ENCODE measurements at regions not wholly inside any gene's neighbourhood (a gene's known extent, or its start where the extent isn't known, plus 50 kb on each side); places are given as distances from the start of the nearest gene placed in this dataset.

GRCh38 chr2:128983094-128983493, 664.4 kb upstream of the HS6ST1 start:
- H3K4me3 ChIP-seq (ENCODE audit: low read depth, low read length), result no peak overlapping the region
- no peak for DNase-seq (ENCODE audit: low read depth)
- no peak for TF ChIP-seq CTCF (IDR thresholded peaks at IDR 0.05; ENCODE audit: control insufficient read depth, extremely low read depth, insufficient read depth)

GRCh38 chr2:128984081-128984480, 665.4 kb upstream of the HS6ST1 start:
- no peak overlapping the region for H3K4me3 ChIP-seq (ENCODE audit: low read depth, low read length)
- TF ChIP-seq CTCF (IDR thresholded peaks at IDR 0.05; ENCODE audit: control insufficient read depth, extremely low read depth, insufficient read depth), result no peak
- no peak for DNase-seq (ENCODE audit: low read depth)

GRCh38 chr2:128984855-128985254, 666.2 kb upstream of the HS6ST1 start:
- no peak overlapping the region for H3K4me3 ChIP-seq (ENCODE audit: low read depth, low read length)
- TF ChIP-seq CTCF (IDR thresholded peaks at IDR 0.05; ENCODE audit: control insufficient read depth, extremely low read depth, insufficient read depth), result no peak
- no peak for DNase-seq (ENCODE audit: low read depth)

DNA sequence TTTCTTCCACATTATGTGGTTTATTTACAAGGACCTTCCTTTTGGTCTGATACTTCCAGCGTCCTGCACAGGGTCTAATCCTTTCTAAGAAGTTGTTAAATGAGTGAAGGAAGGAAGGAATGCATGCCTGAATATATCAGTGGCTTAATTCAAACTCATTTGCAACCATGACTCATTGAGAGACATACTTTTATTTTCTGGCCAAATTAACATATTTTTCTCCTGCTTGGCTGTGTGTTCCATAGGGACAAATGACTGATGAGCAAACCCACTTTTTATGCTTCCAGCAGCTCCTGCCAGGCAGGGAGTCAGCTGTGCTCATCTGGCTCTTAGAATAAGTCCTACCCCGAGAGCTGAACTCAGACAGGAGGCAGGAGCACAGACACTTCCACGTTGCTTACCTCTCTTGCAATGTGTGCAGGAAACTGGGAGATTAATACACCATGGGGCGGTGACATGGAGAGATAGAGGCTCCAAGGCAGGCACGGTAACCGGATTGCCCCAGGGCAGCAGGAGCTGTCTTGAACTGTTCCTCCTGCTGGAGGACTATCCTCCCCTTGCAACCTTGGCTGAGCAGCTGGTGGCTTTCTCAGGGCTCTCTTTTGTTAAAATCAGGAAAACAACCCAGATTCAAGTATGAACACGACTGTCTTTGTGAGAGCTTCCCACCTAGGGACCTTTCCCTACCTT, 667.5 kb upstream of the HS6ST1 start:
- no peak overlapping the region for H3K4me3 ChIP-seq (ENCODE audit: low read depth, low read length)
- TF ChIP-seq CTCF (IDR thresholded peaks at IDR 0.05; ENCODE audit: control insufficient read depth, extremely low read depth, insufficient read depth), result no peak
- no peak for DNase-seq (ENCODE audit: low read depth)

- DNase-seq (ENCODE audit: low read depth), result no peak
- no peak overlapping the region for H3K4me3 ChIP-seq (ENCODE audit: low read depth, low read length)
Measured at GRCh38 chr2:128986867-128987268, 668.2 kb upstream of the HS6ST1 start.

DNA sequence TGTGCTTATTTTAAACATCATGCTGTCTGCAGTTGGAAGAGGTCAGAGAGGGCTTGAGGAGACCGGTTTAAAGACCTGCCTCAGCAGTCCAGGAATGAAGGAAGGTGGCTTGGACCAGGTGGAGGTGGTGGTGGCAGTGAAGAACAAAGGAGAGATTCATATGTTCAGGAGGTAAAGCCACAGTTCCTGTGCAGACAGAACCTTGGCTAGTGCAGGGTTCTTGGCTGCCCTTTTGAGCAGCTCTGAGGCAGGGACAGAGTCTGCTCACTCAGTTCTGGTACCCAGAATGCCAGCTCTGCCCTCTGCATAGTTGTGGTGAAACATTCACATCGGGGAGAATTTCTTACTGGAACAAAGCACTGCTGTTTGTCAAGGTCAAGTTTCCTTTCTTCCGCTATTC, 669.7 kb upstream of the HS6ST1 start:
- TF ChIP-seq CTCF (IDR thresholded peaks at IDR 0.05; ENCODE audit: control insufficient read depth, extremely low read depth, insufficient read depth), result no peak
- no peak overlapping the region for H3K4me3 ChIP-seq (ENCODE audit: low read depth, low read length)
- DNase-seq (ENCODE audit: low read depth), result no peak

More at GRCh38 chr2:128986867-128987268, 668.2 kb upstream of the HS6ST1 start:
- TF ChIP-seq CTCF (IDR thresholded peaks at IDR 0.05; ENCODE audit: control insufficient read depth, extremely low read depth, insufficient read depth), result no peak

DNA sequence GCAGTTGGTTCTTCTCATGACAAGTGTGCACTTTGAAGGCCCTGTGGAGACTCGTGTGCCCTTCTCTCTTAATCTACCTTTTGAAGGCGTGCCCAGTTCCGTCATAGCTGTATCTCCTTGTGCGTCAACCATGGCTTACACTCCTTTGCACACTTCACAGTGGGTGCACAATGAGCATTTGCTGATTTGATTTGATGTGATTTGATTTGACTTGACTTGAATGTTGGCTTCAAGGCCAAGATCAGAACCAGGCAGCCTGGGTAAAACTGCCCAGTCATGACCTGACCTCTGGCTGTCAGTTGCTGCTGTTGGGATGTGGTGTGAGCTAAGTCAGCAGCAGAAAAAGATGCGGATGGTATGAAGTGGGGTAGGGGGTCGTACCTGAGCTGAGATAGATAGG, 670.3 kb upstream of the HS6ST1 start:
- no peak overlapping the region for H3K4me3 ChIP-seq (ENCODE audit: low read depth, low read length)
- no peak for DNase-seq (ENCODE audit: low read depth)
- no peak for TF ChIP-seq CTCF (IDR thresholded peaks at IDR 0.05; ENCODE audit: control insufficient read depth, extremely low read depth, insufficient read depth)

All from LNCaP clone FGC (cell line).